ENCODE measurements at regions not wholly inside any gene's neighbourhood (a gene's known extent, or its start where the extent isn't known, plus 50 kb on each side); places are given as distances from the start of the nearest gene placed in this dataset.

DNA sequence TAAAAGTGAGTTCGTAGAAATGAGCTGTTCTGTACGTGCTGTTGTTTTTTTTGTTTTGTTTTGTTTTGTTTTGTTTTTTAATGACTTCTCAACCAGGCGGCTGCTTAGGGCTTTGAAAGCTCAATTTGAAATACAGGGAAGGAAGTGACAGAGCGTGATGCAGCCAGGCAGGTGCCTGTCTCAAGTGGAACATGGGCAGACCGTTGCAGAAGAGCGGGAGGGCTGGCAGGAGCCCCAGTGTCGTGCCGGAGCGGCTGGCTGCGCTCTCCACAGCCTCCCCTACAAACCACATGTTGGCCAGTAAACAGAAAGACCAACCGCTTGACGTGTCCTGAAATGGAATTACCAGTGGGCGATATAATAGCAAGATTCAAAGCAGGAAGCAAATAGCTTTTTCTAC lies 164.9 kb upstream of the RREB1 start:
- TF ChIP-seq, protein P1, sequence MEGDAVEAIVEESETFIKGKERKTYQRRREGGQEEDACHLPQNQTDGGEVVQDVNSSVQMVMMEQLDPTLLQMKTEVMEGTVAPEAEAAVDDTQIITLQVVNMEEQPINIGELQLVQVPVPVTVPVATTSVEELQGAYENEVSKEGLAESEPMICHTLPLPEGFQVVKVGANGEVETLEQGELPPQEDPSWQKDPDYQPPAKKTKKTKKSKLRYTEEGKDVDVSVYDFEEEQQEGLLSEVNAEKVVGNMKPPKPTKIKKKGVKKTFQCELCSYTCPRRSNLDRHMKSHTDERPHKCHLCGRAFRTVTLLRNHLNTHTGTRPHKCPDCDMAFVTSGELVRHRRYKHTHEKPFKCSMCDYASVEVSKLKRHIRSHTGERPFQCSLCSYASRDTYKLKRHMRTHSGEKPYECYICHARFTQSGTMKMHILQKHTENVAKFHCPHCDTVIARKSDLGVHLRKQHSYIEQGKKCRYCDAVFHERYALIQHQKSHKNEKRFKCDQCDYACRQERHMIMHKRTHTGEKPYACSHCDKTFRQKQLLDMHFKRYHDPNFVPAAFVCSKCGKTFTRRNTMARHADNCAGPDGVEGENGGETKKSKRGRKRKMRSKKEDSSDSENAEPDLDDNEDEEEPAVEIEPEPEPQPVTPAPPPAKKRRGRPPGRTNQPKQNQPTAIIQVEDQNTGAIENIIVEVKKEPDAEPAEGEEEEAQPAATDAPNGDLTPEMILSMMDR (IDR thresholded peaks at IDR 0.05) = no peak
- TF ChIP-seq ZFX (IDR thresholded peaks at IDR 0.05; ENCODE audit: borderline replicate concordance) = no peak

Data from 22Rv1 (cell line).